ENCODE measurements at regions not wholly inside any gene's neighbourhood (a gene's known extent, or its start where the extent isn't known, plus 50 kb on each side); places are given as distances from the start of the nearest gene placed in this dataset.

- TF ChIP-seq GABPA (IDR thresholded peaks at IDR 0.05; ENCODE audit: low read depth) (no peak), CTCF (IDR thresholded peaks at IDR 0.05; ENCODE audit: insufficient read depth, low read length) (no peak), REST (IDR thresholded peaks at IDR 0.05; ENCODE audit: insufficient replicate concordance, low read depth) (no peak)
These were observed 182.5 kb upstream of the PDE10A start for GRCh38 chr6:165845493-165845892.

Measured in HL-60 (cell line).